GM13977 (cell line): ENCODE measurements at regions not wholly inside any gene's neighbourhood (a gene's known extent, or its start where the extent isn't known, plus 50 kb on each side); places are given as distances from the start of the nearest gene placed in this dataset.

Source experiments
- DNase-seq: peaks from one replicate; pipeline ENCODE4 v3.0.0; 2012; ENCODE audit warnings: low spot score
- CTCF ChIP-seq: IDR thresholded peaks from 2 replicates; pipeline ENCODE4 v1.5.1; 2012; ENCODE audit warnings: mild to moderate bottlenecking, control low read depth; ENCODE audit not compliant: insufficient read depth; ENCODE audit errors: extremely low read depth, missing control alignments
- in situ Hi-C: fragments of 300-500 bp; cut with MboI; formaldehyde crosslinking; loops from one replicate; pipeline ENCODE4 v1.12.0; 2022; ENCODE audit warnings: low sequenced_read_pairs, low pct_unique_long_range_greater_than_20kb, mixed read lengths, inconsistent platforms; ENCODE audit not compliant: unreplicated experiment

GRCh38 chr13:106681997-106682396, 114.1 kb upstream of the ARGLU1 start:
- TF ChIP-seq CTCF = no peak
- DNase-seq = no peak
- in situ Hi-C loops = no loop called here

DNA sequence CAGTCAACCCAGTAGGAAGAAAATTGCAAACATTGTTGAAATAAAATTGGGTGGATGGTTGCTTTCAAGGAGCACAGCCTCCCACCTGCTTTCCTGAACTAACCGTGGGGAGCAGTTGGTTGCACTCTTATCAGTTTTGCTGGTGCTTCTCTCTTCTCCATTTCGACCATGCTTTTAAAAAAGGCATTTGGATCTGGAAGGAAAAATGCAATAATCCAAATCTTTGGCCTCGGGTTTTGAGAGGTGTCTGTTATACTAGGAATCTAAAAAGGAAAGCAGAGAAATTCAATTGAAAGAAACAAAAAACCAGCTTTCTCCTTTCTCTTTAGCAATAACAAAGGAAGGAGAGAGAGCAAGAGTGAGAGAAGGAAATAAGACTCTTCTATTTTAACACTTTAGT, 113.6 kb upstream of the ARGLU1 start:
- in situ Hi-C loops = no loop called here
- TF ChIP-seq CTCF = no peak
- DNase-seq = no peak

DNA sequence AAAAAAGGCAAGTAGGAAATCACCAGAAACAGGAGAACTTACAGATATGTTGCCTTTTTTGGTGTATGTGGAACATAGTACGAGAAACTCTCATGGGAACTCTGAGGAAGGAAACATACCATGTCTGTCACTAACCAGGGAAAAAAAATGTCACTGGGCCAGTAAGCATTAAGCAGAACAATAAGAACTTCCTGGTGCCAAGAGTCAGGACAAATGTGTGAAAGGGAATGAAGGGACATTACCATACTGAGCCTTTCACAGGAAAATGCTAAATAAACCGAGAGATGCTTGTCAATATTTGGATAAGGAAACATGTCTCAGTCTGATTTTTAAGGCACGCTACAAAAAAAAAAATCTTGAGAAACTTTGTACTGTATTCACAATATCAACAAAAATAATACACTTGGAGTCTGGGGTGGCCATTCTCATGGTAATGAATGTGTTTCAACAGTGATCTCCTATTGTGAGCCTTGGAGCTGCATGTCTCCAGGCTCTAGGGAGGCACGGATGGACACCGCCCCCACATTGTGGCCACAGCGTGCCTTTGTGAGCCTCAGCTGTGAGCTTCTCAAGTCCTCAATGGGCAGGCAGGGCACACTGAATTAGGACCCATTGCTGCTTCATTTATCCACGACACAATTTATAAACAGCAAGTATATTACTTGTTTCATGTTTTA, 113.0 kb upstream of the ARGLU1 start:
- TF ChIP-seq CTCF = no peak
- in situ Hi-C loops = no loop called here
- DNase-seq = no peak

DNA sequence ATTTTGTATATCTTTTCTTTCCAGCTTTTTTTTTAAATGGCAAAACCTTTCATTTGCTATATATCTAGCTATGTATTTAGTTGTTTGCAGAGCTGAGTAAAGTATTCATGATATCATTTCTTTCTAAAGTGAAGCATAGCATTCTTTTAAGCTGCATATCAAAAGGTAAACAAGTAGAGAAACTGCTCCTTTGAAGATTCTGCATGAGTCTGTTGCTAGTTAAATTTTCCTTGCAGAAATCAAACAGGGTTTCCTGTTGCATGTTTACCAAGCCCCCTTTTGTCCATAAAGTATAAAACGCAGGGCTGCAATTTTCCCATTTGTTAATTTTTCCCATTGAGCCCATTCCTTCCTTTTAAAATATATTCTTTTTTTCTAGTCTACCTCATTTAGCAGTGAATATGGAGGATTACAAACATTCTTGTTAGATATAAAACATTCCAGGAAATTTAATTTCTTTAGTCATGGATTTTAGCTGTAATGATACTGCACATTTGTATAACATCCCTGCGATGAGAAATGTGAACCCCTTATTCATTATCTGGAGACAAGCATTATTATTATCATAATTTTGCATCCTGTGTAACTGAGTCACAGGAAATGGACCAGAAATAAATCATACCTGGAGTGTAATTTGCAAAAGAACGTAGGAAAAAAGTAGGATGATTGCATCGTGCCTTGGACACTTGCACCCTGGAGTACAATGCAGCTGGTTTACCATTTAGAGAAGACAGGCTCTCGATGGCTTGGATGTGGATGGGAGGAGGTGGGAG, 110.9 kb upstream of the ARGLU1 start:
- TF ChIP-seq CTCF = no peak
- in situ Hi-C loops = no loop called here
- no peak for DNase-seq

- in situ Hi-C loops = no loop called here
- no peak for TF ChIP-seq CTCF
- DNase-seq = no peak
These were observed 107.4 kb upstream of the ARGLU1 start for GRCh38 chr13:106675311-106675710.

DNA sequence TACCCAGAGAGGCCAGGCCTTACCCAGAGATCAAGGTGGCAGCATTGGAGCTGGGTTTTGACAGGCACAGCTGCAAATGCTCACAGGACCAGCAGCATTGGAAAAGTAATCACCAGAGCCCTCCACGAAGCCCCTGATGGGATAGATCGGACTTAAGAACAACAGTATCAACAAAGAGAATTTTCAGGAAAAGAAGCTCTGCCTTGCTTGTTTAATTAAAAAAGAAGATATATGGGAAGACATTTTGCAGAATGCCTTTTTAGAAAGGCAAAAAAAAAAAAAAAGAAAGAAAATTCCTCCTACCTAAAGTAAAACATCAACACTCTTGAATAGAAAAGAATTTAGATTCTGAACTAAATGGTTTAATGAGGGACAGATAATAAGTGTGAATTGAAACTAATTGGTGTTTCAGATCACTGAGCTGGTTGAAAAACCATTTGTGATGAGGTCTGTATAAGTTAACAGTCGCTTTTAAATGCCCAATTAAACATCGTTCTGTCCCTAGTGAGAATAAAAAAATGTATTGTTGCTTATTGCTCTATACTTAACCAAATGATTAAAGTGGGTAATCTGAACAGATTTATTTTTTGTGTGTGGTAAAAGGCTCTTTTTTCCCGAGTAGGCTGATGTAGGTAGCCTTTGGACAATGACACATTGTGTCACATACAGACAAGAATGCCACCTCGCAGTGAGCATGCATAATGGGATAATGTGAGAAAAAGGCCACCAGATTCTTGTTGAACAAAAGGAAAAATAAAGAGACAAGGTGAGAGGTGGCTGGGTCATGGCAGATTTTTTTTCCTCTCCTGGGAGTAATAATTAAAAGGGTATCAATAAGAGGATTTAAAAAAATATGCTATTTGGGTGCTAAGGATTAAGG, 93.0 kb upstream of the ARGLU1 start:
- in situ Hi-C loops = no loop called here
- DNase-seq = no peak
- no peak for TF ChIP-seq CTCF
